HG02571 (cell line): ENCODE measurements at regions not wholly inside any gene's neighbourhood (a gene's known extent, or its start where the extent isn't known, plus 50 kb on each side); places are given as distances from the start of the nearest gene placed in this dataset.
"Not testable (repeated sequence)": the region's sequence is repeated elsewhere in the genome, so short reads cannot be mapped to it uniquely, and the experiment has no call there.

ENCODE experiments used
- ATAC-seq: cut with Tn5 transposase; IDR thresholded peaks from one replicate; pipeline ENCODE4 v1.9.1; 2021; ENCODE audit warnings: mild to moderate bottlenecking, moderate library complexity; ENCODE audit not compliant: unreplicated experiment

DNA sequence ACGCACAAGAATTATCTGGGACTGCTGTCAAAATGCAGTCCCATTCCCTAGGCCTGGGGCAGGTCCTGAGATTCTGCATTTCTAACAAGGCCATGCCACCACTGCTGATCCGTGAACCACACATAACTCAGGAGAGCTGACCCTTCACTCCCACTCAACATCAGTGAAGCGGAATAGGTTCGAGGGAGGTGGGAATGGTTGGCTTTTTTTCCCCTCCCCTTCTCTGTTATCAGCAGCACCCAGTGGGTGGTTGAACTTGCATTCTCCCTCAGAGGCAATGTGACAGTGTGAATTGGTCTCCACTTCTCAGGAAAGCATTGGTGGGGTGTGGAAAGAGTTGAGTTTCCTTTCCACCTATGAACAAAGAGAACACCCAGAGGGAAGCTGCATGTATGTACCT lies 344.3 kb downstream of the GADD45G start:
- no peak for ATAC-seq

DNA sequence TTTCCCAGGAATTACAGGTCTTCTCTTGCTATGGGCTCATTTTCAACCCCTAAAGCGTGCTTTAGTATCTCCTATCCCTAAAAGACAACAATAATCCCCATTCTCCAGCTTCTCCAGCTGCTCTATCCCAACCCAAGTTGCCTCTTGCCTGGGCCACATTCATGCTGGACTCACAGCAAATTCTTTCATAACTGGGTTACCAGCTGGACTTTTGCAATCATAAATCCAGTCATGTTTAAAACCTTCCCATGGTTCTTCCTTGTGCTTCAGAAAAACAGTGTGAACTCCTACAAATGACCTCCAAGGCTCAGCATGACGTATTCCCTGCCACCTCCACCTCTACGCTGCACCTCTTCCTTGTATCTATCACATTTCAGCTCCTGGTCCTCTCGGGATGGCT lies 346.9 kb downstream of the GADD45G start:
- ATAC-seq = no peak

DNA sequence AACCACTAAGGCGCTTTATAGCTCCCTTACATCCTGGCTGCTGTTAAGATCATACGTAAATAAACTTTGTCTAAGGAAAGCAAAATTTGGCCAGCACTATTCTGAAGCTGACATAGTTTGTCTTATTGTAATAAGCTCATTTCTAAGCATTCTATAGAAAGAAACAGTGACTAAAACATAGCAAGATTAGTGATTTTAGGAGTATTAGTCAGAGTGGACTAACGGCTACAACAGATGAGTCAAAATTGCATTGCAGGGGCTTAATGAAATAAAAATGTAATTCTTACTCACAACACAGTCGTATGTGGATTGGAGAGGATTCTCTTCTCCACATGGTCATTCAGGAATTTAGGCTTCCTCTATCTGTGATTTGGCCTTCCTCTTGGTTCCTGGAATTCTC lies 347.6 kb downstream of the GADD45G start:
- no peak for ATAC-seq

DNA sequence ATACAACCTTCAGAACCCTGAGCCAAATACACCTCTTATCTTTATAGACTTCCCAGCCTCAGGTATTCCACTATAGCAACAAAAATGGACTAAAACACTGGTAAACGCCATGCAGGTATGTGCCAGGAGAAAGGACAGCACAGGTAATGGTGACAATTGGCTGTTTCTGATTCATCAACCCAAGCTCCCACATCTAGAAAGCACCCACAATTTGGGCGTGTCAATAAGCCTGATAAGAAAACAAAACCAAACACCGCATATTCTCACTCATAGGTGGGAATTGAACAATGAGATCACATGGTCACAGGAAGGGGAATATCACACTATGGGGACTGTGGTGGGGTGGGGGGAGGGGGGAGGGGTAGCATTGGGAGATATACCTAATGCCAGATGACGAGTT lies 348.5 kb downstream of the GADD45G start:
- not testable (repeated sequence) for ATAC-seq

DNA sequence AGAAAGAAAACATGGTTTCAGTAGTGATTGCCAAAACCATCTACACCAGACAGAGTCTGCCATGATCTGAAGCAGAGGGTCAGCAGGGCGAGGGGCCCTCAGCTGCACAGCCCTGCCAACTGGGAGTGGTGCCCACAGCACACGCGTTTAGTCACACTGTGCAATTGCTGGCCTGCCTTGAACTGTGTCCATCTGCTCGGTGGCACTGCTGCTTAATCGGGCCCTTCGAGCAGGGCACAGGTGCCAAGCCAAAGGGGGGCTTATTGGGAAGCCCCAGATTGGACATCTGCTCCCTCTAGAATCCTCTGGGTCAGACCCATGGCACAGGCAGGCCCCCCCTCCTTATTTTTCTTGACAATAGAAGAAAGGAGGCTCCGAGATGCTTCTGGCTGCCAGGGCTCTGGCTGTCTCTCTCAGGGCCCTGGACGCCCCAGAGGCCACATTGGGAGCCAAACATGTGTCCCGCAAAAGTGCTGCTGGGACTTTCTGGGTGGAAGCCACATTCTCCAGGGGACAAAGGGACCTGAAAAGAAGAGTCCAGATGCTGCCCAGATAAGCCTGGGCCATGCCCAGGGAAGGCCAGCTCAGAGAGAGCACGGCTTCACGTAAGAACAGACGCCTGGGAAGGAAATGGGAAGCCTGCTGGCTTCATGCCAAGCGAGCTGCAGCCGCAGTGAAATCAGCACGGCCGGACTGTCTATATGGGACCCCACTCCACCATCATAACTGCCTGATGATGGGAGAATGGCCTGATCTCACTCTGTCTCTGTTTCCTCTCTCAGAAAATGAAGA lies 349.2 kb downstream of the GADD45G start:
- ATAC-seq = no peak

DNA sequence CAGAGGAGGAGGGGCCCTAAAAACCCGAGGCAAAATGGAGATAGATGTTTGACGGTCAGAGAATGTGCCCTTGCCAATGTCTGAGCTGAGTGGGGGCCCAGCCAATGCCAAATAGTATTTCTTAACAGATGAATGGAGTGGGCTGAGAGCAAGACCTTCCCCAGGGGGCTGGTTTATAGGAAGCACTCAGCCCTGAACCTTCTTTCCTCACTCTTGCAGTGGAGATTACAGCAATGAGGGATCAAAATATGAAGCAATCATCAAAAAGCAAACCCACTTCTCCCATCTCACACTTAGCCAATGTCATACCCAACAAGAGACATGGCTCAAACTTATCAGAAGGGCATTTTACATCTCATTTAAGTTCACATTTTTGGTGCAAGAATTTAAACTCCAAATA lies 350.3 kb downstream of the GADD45G start:
- ATAC-seq = no peak

DNA sequence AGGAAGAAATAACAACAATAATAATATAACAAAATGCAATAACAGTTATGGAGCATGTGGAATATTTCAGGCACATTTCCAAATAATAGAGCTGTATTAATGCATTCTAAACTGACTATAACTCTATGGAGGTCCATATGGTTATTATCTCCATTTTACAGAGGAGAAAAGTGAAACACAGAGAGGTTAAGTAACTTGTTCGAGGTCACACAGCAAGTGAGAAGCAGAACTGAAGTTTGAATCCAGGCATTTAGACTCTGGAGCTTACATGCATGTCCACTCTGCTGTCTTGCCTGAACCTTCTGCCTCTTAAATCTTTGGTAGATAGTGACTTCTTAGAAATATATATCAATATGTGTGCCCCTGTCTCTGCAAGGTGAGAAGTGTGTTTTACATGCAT lies 350.8 kb downstream of the GADD45G start:
- ATAC-seq = no peak

DNA sequence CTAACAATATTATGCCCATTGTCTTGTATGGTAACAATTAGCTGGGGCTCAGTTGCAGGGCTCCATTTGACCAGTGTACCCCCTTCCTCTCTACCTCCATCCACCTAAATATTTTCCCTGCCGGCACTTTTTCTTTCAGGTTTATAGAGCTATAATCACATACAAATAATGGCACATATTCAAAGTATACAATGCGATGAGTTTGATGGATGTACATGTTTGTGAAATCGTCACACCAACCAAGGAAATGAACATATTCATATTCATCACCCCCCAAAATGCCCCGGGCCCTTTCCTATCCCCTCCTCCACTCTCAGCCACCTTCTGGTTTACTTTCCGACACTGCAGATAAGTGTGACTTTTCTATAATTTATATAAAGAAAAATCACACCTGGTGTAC lies 351.5 kb downstream of the GADD45G start:
- no peak for ATAC-seq

DNA sequence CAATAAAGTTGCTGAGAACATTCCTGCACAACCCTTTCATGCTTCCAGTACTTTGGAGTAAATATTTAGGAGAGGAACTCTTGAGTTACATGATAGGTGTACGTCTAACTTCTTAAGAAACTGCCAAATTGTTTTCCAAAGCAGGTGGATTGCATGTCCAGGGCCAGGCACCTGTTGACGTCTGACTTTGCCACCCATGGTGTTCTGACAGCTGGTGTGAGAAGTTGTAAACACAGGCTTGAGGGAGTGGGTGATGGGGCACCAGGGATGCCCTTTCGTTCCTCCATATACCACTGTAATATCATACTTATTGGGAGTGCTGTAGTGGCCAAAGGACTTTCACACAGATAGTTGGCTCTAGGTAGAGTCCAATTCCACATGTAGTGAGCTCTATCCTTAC lies 352.1 kb downstream of the GADD45G start:
- no peak for ATAC-seq

DNA sequence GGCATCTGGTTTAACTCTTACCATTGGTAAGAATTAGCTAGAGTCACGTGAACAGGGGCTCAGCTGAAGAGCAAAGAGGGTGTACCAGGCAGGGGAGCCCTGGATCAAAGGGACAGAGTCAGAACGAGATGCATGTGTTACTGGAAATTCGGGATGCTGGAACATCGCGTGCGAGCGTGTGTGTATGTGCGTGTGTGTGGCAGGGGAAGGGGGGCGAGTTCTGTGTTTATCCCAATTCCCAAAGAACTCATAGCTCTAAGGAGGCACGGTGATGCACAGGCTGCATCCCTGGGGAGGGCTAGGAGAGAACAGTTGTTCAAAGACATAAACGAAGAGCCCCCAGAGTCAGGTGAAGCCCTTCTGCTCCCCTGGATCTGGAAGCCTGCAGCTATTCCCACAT lies 353.3 kb downstream of the GADD45G start:
- no peak for ATAC-seq

DNA sequence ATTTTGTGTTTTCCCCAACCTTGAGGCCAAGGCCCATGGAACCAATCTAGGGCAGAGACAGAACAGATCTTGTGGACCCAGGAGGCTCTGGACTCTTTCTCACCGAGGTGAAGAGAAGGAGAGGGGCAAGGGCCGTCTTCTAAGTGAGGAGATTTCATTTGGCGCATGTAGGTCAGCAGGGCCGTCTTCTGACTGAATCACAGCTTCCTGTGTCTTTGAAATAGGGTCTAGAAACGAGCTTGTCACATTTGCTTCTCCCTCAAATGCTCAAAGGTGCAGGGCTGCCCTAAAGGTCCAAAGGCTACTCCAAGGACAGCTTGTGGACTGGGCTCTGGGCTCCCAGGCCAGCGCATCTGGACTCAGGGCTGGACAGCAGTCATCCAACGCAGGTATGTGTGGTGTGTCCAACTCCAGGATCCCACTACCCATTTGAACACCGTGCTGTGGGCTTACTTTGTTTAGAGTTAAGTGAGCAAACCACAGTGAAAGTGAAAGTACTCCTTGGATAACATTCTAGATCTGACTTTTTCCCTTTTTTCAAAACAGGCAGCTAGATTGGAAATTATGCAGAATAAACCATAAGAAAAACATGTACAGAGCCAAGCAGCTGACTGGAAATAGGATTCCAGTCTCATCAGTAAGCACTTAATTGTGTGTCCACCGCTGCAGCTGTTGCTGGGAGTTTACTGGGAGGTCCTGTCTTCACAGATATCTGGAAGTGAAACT lies 357.0 kb downstream of the GADD45G start:
- no peak for ATAC-seq

DNA sequence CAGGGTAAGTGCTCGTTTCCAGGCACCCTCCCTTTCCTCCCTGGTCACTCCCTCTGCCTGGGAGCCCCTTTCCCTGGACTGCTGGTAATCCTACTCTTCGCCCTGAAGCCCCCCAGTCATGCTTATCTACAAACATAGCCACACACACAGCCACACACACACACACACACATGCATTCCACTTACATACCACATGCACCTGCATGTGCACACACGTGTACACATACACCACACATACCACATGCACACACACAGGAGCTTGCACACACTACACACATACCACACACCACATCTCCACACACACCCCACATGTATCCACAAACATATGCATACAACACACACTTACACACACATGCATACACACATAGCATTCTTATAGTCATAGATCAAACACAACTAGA lies 358.5 kb downstream of the GADD45G start:
- no peak for ATAC-seq

DNA sequence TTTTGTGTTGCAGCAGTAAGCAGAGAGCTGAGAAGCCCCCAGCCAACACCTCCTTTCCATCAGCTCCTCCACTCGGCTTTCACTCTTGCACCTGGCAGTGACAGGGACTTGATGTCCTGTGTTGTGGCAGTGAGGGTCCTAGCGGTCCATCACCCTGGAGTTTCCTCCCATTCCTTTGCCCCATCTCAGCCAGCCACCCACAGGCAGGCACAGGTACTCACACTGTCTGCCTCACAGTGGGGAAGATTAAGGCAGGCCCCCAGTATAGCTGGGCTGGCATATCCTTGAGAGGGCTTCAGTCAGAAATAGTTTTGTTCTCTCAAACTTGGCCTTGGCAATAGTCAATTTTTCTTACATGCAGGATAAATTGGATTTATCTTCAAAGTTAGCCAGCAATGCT lies 362.7 kb downstream of the GADD45G start:
- no peak for ATAC-seq

DNA sequence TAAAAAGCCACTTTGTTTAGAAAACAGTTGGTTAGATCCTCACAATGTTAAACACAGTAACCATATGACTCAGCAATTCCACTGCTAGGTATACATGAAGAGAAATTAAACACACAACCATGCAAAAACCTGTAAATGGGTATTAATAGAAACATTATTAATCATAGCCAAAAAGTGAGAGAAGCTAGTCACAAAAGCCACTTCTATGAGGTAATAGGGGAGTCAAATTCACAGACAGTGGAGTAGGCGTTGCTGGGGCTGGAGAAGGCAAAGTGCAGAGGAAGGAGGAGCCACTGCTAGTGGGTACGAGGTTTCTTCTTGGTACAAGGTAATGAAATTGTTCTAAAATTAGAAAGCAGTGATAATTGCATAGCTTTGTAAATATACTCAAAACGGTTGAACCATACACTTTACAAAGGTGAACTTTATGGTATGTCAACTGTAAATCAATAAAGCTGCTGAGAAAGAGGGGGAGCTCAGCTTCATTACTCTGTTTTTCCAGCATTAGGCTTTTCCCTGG lies 364.4 kb downstream of the GADD45G start:
- no peak for ATAC-seq

DNA sequence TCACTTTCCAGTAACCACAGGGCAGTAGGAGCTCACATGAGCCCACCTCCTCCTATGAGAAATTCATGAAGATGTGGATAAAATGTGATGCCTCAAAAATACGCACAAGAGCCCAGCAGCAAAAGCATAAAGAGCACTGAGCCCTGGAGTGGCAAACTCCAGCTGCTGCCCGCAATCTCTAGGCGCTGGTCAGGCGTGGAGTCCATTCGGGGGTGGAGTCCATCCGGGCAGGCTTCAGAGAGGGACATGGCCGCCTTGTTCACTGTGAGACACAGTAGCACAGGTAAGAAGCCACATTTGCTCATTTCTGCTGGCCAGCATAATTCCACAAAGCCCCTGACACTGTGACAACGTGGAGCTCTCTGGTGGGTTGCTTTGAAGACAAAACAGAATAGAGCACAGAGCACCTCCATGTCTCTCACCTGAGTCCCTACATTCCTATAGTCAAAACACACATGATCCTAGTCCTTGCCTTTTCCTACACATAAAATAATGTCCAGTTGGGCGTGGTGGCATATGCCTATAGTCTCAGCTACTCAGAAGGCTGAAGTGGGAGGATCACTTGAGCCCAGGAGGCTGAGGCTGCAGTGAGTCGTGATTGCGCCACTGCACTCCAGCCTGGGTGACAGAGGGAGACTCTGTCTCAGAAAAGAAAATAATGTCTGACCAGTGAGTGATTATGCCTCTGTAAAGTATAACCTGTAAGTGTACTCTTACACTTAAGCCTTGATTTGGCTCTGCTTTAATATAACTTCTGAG lies 365.2 kb downstream of the GADD45G start:
- no peak for ATAC-seq

DNA sequence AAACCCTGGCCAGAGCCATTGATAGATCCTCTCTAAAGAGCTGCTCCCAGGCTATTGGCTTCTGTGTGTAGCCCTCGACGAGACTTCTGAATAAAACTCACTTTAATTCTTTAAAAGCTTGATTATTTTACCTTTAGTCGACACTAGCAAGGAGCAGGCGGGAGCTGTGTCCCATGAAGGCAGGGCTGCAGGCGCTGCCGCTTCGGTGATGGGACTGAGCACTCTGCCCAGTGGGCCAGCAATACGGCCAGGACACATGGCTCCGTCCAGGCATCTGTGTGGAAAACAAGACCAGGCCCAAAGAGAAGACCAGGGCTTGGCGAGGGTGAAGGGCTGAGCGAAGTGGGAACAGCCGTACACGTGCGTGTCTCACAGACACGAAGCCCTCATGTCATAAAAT lies 365.9 kb downstream of the GADD45G start:
- ATAC-seq = no peak

DNA sequence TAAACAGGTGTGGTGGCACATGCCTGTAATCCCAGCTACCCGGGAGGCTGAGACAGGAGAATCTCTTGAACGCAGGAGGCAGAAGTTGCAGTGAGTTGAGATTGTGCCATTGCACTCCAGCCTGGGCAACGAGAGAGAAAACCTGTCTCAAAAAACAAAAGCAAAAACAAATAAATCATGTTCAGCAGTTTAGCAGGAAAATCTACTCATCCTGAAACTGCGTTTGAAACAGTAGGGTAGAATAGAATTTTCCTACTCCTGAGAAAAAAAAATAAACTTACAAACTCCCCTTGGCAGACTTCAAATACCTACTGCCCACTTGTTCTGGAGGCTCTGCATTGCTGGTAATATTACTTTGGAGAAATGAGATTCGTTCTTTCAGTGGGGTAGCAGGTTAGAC lies 367.7 kb downstream of the GADD45G start:
- no peak for ATAC-seq

DNA sequence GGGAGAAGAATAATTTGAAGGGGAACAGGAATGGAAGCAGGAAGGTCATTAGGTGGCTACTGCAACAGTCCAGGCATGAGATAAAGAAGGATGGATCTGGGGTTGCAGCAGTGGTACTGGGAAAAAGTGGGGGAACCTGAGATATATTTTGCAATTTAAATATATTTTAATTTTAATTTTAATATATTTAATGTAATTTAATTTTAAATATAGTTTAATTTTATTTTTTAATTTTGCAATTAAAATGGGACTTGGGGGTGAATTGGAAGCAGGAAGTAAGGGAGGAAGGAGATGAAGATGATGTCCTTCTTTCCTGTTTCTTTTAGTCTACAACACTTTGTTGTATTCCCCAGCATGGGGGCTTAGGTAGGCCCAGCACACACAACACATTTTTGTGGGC lies 369.8 kb downstream of the GADD45G start:
- no peak for ATAC-seq

DNA sequence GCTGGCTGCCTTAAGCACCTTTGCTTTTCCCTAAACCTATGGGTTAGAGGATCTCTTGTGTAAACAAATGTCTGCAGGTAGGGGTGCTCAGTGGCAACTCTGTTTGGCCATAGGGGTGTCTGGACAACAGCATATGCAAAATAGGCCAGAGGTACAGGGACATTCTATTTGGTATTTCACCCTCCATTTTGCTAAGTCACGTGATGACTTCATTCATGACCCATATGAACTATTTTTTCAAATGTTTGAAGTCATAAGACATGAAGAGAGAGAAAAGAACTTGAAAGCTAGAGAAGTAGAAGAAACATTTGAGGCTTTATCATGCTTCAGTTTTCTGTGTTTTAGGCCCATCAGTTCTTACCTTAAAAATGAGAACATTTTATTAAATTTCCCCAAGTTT lies 370.2 kb downstream of the GADD45G start:
- ATAC-seq = no peak

DNA sequence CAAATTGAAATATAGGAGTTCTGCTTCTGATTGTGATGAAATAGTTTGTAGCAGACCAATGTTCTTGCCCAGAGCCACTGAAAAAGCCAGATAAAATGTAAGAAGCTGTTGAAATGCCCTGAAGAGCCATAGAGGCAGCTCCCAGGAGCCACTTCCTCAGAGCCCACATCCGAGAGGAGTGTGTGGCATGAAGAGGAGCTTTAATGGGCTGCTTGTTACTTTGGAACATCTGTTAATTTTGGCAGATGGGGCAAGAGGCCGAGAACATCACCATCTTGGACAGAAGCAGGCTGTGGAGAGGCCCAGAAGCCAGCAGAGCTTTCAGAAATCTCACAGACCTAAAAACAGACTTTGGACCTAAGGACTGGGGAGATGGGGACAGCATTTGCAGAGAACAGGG lies 370.8 kb downstream of the GADD45G start:
- no peak for ATAC-seq

DNA sequence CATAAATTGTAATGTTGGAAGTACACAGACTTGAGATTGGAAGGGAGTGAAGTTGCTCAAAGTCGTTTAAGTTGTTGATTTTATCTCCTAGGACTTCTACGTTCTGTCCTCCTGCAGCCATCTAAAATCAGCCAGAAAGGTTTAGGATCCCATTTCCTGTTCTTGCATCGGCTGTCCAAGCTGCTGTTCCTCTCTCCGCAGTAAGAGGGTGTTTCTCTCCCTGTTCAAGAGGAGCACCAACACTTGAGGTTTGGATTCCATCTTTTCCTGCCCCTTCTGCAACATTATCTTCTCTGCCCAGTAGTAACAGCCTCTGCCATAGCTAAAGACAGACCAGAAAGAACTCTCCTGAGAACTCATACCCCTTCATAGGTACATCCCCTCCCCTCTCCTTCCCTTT lies 373.4 kb downstream of the GADD45G start:
- no peak for ATAC-seq

DNA sequence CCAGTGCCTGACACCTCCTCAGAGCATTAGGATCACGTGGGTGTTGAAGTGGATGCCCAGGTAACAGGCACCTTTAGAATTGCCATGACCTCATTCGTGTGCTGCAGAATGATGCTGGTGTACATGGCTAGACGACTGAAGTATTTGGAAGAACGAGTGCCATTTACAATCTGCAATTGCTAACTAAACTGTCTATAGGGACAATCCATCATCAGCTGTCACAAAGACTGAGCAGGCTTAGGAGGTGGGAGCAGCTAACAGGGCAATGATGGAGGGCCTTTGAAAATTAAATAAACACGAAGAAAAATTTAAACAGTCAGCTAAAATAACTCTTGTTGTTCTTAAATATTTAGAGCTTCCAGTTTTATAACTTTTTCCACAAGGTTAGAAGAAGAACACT lies 375.8 kb downstream of the GADD45G start:
- no peak for ATAC-seq
